GM13976 (cell line): ENCODE measurements at regions not wholly inside any gene's neighbourhood (a gene's known extent, or its start where the extent isn't known, plus 50 kb on each side); places are given as distances from the start of the nearest gene placed in this dataset.
"Not testable (repeated sequence)": the region's sequence is repeated elsewhere in the genome, so short reads cannot be mapped to it uniquely, and the experiment has no call there.

ENCODE experiments used
- DNase-seq: peaks from one replicate; pipeline ENCODE4 v3.0.0; 2012; ENCODE audit warnings: low spot score
- in situ Hi-C: fragments of 300-500 bp; cut with MboI; formaldehyde crosslinking; loops from one replicate; pipeline ENCODE4 v1.12.0; 2022; ENCODE audit warnings: low sequenced_read_pairs, mixed read lengths, inconsistent platforms; ENCODE audit not compliant: unreplicated experiment
- TF ChIP-seq, protein P1 (sequence below): IDR thresholded peaks from 2 replicates; pipeline ENCODE4 v1.5.1; 2012; ENCODE audit warnings: borderline replicate concordance, mild to moderate bottlenecking; ENCODE audit not compliant: insufficient read depth; ENCODE audit errors: extremely low read depth, missing control alignments, control extremely low read depth

DNA sequence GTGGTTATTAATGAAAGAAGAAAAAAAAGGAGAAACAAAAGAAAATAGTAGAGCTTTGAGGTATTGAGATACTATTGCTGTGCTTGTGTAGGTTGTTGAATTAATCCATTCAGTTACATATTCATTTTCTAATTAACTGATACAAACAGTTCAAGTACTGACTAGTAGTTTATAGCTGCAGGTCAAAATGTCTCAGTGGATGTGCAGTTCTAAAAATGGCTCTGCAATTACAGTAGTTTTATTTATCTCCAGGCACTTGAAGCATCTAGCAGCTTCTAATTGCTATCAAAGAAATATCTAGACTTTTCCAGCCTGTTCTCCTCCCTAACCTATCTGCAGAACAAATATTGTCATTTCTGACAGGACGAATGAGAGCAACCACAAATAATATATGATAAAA is 1887.7 kb upstream of the PCDH7 start:
- TF ChIP-seq, protein P1, sequence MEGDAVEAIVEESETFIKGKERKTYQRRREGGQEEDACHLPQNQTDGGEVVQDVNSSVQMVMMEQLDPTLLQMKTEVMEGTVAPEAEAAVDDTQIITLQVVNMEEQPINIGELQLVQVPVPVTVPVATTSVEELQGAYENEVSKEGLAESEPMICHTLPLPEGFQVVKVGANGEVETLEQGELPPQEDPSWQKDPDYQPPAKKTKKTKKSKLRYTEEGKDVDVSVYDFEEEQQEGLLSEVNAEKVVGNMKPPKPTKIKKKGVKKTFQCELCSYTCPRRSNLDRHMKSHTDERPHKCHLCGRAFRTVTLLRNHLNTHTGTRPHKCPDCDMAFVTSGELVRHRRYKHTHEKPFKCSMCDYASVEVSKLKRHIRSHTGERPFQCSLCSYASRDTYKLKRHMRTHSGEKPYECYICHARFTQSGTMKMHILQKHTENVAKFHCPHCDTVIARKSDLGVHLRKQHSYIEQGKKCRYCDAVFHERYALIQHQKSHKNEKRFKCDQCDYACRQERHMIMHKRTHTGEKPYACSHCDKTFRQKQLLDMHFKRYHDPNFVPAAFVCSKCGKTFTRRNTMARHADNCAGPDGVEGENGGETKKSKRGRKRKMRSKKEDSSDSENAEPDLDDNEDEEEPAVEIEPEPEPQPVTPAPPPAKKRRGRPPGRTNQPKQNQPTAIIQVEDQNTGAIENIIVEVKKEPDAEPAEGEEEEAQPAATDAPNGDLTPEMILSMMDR = no peak
- no peak for DNase-seq
- in situ Hi-C loops = no loop called here

DNA sequence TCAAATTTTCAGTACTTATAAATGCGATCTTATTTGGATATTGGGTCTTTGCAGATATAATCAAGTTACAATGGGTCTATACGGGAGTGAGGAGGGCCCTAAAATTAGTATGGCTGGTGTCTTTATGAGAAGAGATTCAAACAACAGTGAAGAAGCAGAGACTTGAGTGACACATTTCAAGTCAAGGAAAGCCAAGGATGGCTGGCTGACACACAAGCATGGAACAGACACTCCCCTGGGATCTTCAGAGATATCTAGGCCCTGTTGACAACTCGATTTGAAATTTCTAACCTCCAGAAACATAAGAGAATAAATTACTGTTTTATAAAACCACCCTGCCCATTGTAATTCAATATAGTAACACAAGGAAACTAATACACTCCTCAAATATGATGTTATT is 1886.0 kb upstream of the PCDH7 start:
- no peak for DNase-seq
- TF ChIP-seq, protein P1 = no peak
- in situ Hi-C loops = no loop called here

DNA sequence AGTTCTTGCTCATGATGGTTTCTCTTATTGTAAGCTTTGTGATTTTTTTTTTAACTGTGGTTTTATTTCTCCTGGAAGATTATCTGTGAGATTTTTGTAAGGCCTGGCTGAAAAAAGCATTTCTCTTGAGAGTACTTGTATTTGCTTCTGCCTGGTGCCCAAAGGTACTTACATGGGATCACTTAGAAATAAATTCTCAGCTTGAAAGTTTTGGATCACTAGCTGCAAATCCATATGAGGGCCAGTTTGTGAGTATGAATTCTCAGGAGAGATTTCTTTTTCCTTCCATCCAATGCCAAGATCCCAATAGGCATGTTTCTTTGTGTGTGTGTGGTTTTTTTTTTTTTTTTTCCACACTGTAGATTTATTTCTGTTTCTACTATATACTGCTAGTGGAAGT is 1884.7 kb upstream of the PCDH7 start:
- in situ Hi-C loops = no loop called here
- DNase-seq = no peak
- TF ChIP-seq, protein P1 = no peak

- TF ChIP-seq, protein P1 = no peak
- in situ Hi-C loops = no loop called here
- no peak for DNase-seq
Measured at GRCh38 chr4:28842271-28842670, 1877.9 kb upstream of the PCDH7 start.

GRCh38 chr4:28845158-28845557 is 1875.0 kb upstream of the PCDH7 start:
- DNase-seq = no peak
- in situ Hi-C loops = no loop called here
- TF ChIP-seq, protein P1 = no peak

- DNase-seq, in situ Hi-C loops: not testable (repeated sequence)
Measured at GRCh38 chr4:28857028-28857427, 1863.1 kb upstream of the PCDH7 start.

DNA sequence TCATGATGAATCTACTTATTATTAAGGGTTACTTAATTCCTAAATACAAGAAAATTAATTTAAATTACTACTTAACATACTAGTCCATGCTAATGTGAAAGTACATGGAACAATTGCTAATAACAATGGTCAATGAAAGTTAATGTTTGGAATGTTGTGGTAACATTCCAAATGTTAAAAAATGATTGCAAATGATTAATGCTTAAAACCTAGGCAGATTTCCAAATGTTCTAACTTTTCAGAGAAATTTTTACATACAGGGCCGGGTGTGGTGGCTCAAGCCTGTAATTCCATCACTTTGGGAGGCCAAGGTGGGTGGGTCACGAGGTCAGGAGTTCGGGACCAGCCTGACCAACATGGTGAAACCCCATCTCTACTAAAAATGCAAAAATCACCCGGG is 1851.3 kb upstream of the PCDH7 start:
- in situ Hi-C loops = no loop called here
- TF ChIP-seq, protein P1 = no peak
- no peak for DNase-seq

DNA sequence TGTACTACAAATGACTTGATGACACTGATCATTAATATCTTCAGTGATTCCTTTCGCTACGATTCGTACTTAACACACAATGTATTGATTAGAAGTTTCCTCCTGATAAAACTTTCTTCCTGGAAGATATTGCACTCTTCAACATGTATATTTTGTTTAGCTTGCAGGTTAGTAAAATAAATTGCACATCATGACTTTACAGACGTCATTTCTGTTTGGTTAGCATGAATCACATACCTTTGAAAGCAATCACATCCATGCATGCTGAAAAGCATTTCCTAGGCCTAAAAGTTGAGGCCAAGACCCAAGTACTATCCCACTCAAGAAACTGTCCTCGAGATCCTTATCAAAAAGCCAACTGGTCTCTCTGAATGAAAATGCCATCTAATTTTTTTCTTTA is 1841.0 kb upstream of the PCDH7 start:
- TF ChIP-seq, protein P1 = no peak
- no peak for DNase-seq
- in situ Hi-C loops = no loop called here
